ENCODE measurements at regions not wholly inside any gene's neighbourhood (a gene's known extent, or its start where the extent isn't known, plus 50 kb on each side); places are given as distances from the start of the nearest gene placed in this dataset.
"Not testable (repeated sequence)": the region's sequence is repeated elsewhere in the genome, so short reads cannot be mapped to it uniquely, and the experiment has no call there.

GRCh38 chr10:117807441-117807840 lies 239.3 kb downstream of the RAB11FIP2 start:
- CTCF ChIA-PET = no interaction called here

GRCh38 chr10:117815816-117816215 lies 230.9 kb downstream of the RAB11FIP2 start:
- DNase-seq (ENCODE audit: low read depth, low spot score); H3K27ac ChIP-seq (ENCODE audit: low read depth, low read length); CTCF ChIA-PET; H3K4me3 ChIP-seq (ENCODE audit: low read depth, low read length); POLR2A ChIA-PET; H3K27me3 ChIP-seq (ENCODE audit: control insufficient read depth, insufficient read depth, low read length): not testable (repeated sequence)
- peaks cover 15% of the 10 kb centered on the region for H3K9me3 ChIP-seq (ENCODE audit: control insufficient read depth, insufficient read depth, low read length)

More at GRCh38 chr10:117807441-117807840, 239.3 kb downstream of the RAB11FIP2 start:
- POLR2A ChIA-PET = no interaction called here
- Histone ChIP-seq H3K27me3 (ENCODE audit: control insufficient read depth, insufficient read depth, low read length) (no peaks in the 10 kb centered on the region), H3K9me3 (ENCODE audit: control insufficient read depth, insufficient read depth, low read length) (peaks cover 3% of the 10 kb centered on the region; the same call in 1 of the 2 replicates), H3K27ac (ENCODE audit: low read depth, low read length) (no peak overlapping the region), H3K4me3 (ENCODE audit: low read depth, low read length) (no peak overlapping the region)
- DNase-seq (ENCODE audit: low read depth, low spot score) = no peak
- TF ChIP-seq CTCF (IDR thresholded peaks at IDR 0.05; ENCODE audit: low read depth, low read length) = no peak

GRCh38 chr10:117817116-117817515 lies 229.6 kb downstream of the RAB11FIP2 start:
- ChIA-PET POLR2A (no interaction called here), CTCF (no interaction called here)
- DNase-seq (ENCODE audit: low read depth, low spot score) = no peak
- TF ChIP-seq CTCF (IDR thresholded peaks at IDR 0.05; ENCODE audit: low read depth, low read length) = no peak
- H3K9me3 ChIP-seq (ENCODE audit: control insufficient read depth, insufficient read depth, low read length) = peaks cover 12% of the 10 kb centered on the region
- H3K27ac ChIP-seq (ENCODE audit: low read depth, low read length) = no peak overlapping the region
- no peaks in the 10 kb centered on the region for H3K27me3 ChIP-seq (ENCODE audit: control insufficient read depth, insufficient read depth, low read length)
- H3K4me3 ChIP-seq (ENCODE audit: low read depth, low read length) = no peak overlapping the region

GRCh38 chr10:117818721-117819120 lies 228.0 kb downstream of the RAB11FIP2 start:
- no peak for DNase-seq (ENCODE audit: low read depth, low spot score)
- H3K4me3 ChIP-seq (ENCODE audit: low read depth, low read length) = no peak overlapping the region
- no peak for TF ChIP-seq CTCF (IDR thresholded peaks at IDR 0.05; ENCODE audit: low read depth, low read length)
- no peaks in the 10 kb centered on the region for H3K27me3 ChIP-seq (ENCODE audit: control insufficient read depth, insufficient read depth, low read length)
- peaks cover 12% of the 10 kb centered on the region for H3K9me3 ChIP-seq (ENCODE audit: control insufficient read depth, insufficient read depth, low read length)
- POLR2A ChIA-PET = no interaction called here
- CTCF ChIA-PET = no interaction called here
- H3K27ac ChIP-seq (ENCODE audit: low read depth, low read length) = no peak overlapping the region

GRCh38 chr10:117819304-117819703 lies 227.4 kb downstream of the RAB11FIP2 start:
- DNase-seq (ENCODE audit: low read depth, low spot score) = no peak
- H3K9me3 ChIP-seq (ENCODE audit: control insufficient read depth, insufficient read depth, low read length) = peaks cover 10% of the 10 kb centered on the region
- no peak overlapping the region for H3K4me3 ChIP-seq (ENCODE audit: low read depth, low read length)
- H3K27me3 ChIP-seq (ENCODE audit: control insufficient read depth, insufficient read depth, low read length) = no peaks in the 10 kb centered on the region
- no peak overlapping the region for H3K27ac ChIP-seq (ENCODE audit: low read depth, low read length)
- no peak for TF ChIP-seq CTCF (IDR thresholded peaks at IDR 0.05; ENCODE audit: low read depth, low read length)
- CTCF ChIA-PET = no interaction called here
- POLR2A ChIA-PET = no interaction called here

GRCh38 chr10:117823980-117824379 lies 222.8 kb downstream of the RAB11FIP2 start:
- Histone ChIP-seq H3K27me3 (ENCODE audit: control insufficient read depth, insufficient read depth, low read length) (no peaks in the 10 kb centered on the region), H3K9me3 (ENCODE audit: control insufficient read depth, insufficient read depth, low read length) (no peaks in the 10 kb centered on the region; the same call in 1 of the 2 replicates), H3K27ac (ENCODE audit: low read depth, low read length) (no peak overlapping the region), H3K4me3 (ENCODE audit: low read depth, low read length) (no peak overlapping the region)
- ChIA-PET CTCF (interaction anchor here (0.6 kb wide), 1 partner anchor 1111 kb away, joined by 3 read pairs; no protein-coding TSS in a partner anchor), POLR2A (no interaction called here)
- DNase-seq (ENCODE audit: low read depth, low spot score) = no peak
- no peak for TF ChIP-seq CTCF (IDR thresholded peaks at IDR 0.05; ENCODE audit: low read depth, low read length)

All from AG04450 (cell line).